Activated B cell treated with CpG ODN at 0.5 μM for 24 hours (primary cell): ENCODE measurements at regions not wholly inside any gene's neighbourhood (a gene's known extent, or its start where the extent isn't known, plus 50 kb on each side); places are given as distances from the start of the nearest gene placed in this dataset.

Experiments used
- ATAC-seq: fragments of 200-7000 bp; cut with Tn5 transposase; one replicate; pipeline ENCODE4 v1.10.0; 2021; ENCODE audit warnings: low read depth, mild to moderate bottlenecking, moderate library complexity
- CTCF ChIA-PET: fragments of 350-600 bp; sonication (Branson Sonifier 250); formaldehyde crosslinking; loops from one replicate; lab custom pipeline; 2021; ENCODE audit warnings: antibody characterized with exemption; lab: Charles Lee
- POLR2A ChIA-PET: fragments of 350-600 bp; sonication (Branson Sonifier 250); formaldehyde crosslinking; loops from one replicate; lab custom pipeline; 2021; ENCODE audit warnings: antibody characterized with exemption; lab: Charles Lee
- DNase-seq: peaks from one replicate; pipeline ENCODE4 v3.0.0; 2022
- H3K27ac Mint-ChIP-seq: one replicate; pipeline ENCODE4 v1.8.0; 2020; ENCODE audit warnings: mixed read lengths
- H3K27me3 Mint-ChIP-seq: one replicate; pipeline ENCODE4 v1.8.0; 2021; ENCODE audit warnings: mixed read lengths
- H3K36me3 Mint-ChIP-seq: one replicate; pipeline ENCODE4 v1.8.0; 2021; ENCODE audit warnings: low read depth, mixed read lengths
- H3K4me1 Mint-ChIP-seq: one replicate; pipeline ENCODE4 v1.8.0; 2021; ENCODE audit warnings: mixed read lengths
- H3K4me3 Mint-ChIP-seq: one replicate; pipeline ENCODE4 v1.8.0; 2020; ENCODE audit warnings: mild to moderate bottlenecking, mixed read lengths
- H3K9me3 Mint-ChIP-seq: one replicate; pipeline ENCODE4 v1.8.0; 2020; ENCODE audit warnings: mixed read lengths
- intact Hi-C: fragments of 100-400 bp; cut with micrococcal nuclease; formaldehyde crosslinking; loops from one replicate; pipeline ENCODE4 v1.15.1; 2024
- TF ChIP-seq, protein P1 (sequence below): fragments of 200-600 bp; IDR thresholded peaks from one replicate; pipeline ENCODE4 v1.8.0; 2022; ENCODE audit warnings: antibody characterized with exemption, mild to moderate bottlenecking

DNA sequence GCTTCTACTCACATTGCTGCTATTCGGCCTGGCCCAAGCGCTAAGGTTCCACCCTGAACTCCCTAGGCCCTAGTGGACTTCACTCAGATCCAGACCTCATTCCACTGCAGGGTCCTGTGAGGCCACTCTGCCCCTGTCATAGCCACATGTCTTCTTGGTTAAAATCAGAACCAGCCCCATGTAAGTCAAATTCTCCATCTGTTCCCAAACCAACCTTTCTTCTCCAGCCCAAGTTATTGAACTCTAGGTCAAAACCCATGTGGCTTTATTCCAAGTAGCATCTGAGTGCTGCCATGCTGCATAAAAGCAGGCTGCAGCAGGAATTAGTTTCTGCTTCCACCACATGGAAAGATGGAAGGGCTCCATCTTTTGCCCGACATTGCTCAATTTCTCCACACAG lies 281.2 kb downstream of the SNX13 start:
- ATAC-seq (no peak), DNase-seq (no peak)
- intact Hi-C loops = no loop called here
- Mint-ChIP-seq H3K4me1 (no peaks in the 10 kb centered on the region), H3K9me3 (peaks cover 2% of the 10 kb centered on the region), H3K27ac (no peak overlapping the region), H3K4me3 (no peak overlapping the region), H3K36me3 (no peaks in the 10 kb centered on the region), H3K27me3 (no peaks in the 10 kb centered on the region)
- ChIA-PET POLR2A (no interaction called here), CTCF (no interaction called here)
- TF ChIP-seq, protein P1, sequence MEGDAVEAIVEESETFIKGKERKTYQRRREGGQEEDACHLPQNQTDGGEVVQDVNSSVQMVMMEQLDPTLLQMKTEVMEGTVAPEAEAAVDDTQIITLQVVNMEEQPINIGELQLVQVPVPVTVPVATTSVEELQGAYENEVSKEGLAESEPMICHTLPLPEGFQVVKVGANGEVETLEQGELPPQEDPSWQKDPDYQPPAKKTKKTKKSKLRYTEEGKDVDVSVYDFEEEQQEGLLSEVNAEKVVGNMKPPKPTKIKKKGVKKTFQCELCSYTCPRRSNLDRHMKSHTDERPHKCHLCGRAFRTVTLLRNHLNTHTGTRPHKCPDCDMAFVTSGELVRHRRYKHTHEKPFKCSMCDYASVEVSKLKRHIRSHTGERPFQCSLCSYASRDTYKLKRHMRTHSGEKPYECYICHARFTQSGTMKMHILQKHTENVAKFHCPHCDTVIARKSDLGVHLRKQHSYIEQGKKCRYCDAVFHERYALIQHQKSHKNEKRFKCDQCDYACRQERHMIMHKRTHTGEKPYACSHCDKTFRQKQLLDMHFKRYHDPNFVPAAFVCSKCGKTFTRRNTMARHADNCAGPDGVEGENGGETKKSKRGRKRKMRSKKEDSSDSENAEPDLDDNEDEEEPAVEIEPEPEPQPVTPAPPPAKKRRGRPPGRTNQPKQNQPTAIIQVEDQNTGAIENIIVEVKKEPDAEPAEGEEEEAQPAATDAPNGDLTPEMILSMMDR = no peak

DNA sequence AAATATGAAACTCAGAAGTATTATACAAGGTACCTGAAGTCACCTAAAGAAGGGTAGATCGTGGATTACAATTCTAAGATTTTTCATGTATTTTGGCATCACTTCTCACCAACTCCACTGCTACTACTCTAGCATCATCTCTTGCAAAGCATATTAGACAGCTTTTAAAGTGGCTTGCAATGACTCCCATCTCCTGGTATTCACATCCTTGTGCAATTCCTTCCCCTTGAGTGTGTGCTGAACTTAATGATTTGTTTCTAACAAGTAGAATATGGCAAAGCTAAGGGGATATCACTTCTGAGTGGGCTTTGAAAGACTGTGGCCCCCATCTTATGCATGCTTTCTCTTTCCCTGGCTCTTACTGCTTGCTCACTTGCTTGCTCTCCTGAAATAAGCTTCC lies 280.2 kb downstream of the SNX13 start:
- Mint-ChIP-seq H3K4me3 (no peak overlapping the region), H3K36me3 (no peaks in the 10 kb centered on the region), H3K9me3 (peaks cover 2% of the 10 kb centered on the region), H3K27me3 (no peaks in the 10 kb centered on the region), H3K4me1 (no peaks in the 10 kb centered on the region), H3K27ac (no peak overlapping the region)
- no peak for ATAC-seq
- intact Hi-C loops = no loop called here
- POLR2A ChIA-PET = no interaction called here
- DNase-seq = no peak
- CTCF ChIA-PET = no interaction called here
- TF ChIP-seq, protein P1 = no peak

DNA sequence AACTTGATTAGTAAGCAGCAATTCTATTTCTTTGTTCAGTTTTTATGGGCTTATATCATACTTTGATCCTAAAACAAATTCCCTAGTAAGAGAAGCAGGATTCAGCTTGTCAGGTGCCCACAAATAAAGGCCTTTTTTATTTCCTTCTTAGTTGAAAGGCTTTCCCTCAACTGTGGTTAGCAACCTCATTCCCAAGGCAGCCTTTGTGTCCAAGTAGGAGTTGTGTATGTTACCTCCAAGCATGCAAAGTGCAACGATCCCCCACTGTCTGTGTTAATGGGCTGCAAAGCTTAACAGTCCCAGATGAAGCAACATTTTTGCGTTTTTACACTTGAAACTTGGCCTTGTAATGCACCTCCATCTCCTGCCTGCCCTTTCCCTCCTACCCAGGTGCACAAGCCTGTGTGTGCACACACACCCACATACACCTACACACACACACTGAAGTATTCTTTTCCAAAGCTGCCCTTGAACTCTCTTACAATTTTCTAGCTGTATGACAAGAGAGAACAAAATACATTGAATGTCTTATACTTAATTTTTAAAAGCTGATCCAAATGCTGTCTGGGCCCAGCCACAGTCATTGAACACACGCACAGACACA lies 278.2 kb downstream of the SNX13 start:
- Mint-ChIP-seq H3K4me1 (no peaks in the 10 kb centered on the region), H3K36me3 (no peaks in the 10 kb centered on the region), H3K27me3 (no peaks in the 10 kb centered on the region), H3K27ac (no peak overlapping the region), H3K4me3 (no peak overlapping the region), H3K9me3 (peaks cover under 1% of the 10 kb centered on the region)
- DNase-seq (no peak), ATAC-seq (no peak)
- CTCF ChIA-PET = no interaction called here
- POLR2A ChIA-PET = no interaction called here
- intact Hi-C loops = no loop called here
- TF ChIP-seq, protein P1 = no peak

DNA sequence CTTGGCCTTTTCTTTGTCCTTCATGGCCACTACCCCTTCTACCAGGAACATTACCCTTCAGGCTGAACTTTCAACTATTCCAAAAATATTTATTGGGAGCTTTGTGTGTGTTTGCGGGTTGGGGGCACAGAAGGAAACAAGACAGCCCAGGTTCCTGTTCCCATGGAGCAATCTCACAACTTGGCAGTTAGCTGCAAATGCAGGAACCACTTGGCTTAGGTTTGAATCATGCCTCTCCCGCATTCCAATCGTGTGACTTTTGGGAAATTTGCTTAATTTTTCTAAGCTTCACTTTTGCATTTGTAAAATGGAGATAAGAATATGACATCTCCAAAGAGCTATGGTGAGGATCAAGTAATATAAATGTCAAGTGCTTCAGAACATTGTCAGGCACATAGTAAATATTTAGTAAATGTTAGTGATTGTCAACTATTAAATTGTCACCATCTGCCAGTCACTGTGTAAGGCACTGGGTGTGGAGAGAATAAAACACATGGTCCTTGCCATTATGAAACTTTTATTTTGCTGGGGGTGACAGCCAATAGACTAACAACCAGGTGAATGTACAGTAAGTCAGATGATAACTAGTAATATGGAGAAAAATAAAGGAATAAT lies 277.1 kb downstream of the SNX13 start:
- no peak for DNase-seq
- no peak overlapping the region for H3K4me3 Mint-ChIP-seq
- H3K36me3 Mint-ChIP-seq = no peaks in the 10 kb centered on the region
- CTCF ChIA-PET = no interaction called here
- POLR2A ChIA-PET = no interaction called here
- H3K27me3 Mint-ChIP-seq = no peaks in the 10 kb centered on the region
- H3K4me1 Mint-ChIP-seq = no peaks in the 10 kb centered on the region
- intact Hi-C loops = no loop called here
- no peaks in the 10 kb centered on the region for H3K9me3 Mint-ChIP-seq
- no peak overlapping the region for H3K27ac Mint-ChIP-seq
- TF ChIP-seq, protein P1 = no peak
- no peak for ATAC-seq

DNA sequence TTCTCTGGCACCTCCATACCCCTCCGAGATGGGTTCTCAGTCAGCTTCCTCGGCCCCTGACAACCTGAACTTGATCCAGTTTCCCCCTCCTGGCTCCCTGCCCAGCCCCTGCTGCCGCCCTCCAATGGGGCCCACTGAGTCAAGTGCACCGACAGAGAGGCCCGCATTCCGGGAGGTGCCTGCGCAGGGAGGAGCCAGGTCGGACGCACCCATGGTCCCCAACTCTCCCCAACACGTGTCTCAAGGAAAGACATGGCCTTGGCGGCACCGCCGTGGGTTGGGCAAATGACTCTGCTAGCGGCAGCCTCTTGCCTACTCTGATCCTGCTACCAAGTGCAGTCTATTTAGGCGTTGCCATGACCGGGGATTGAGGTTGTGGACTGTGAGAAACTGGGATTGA lies 275.3 kb downstream of the SNX13 start:
- H3K4me3 Mint-ChIP-seq = no peak overlapping the region
- H3K9me3 Mint-ChIP-seq = no peaks in the 10 kb centered on the region
- no peaks in the 10 kb centered on the region for H3K27me3 Mint-ChIP-seq
- ATAC-seq = no peak
- DNase-seq = no peak
- no peaks in the 10 kb centered on the region for H3K36me3 Mint-ChIP-seq
- ChIA-PET CTCF (no interaction called here), POLR2A (no interaction called here)
- intact Hi-C loops = no loop called here
- H3K27ac Mint-ChIP-seq = no peak overlapping the region
- TF ChIP-seq, protein P1 = no peak
- no peaks in the 10 kb centered on the region for H3K4me1 Mint-ChIP-seq
